ENCODE measurements at regions not wholly inside any gene's neighbourhood (a gene's known extent, or its start where the extent isn't known, plus 50 kb on each side); places are given as distances from the start of the nearest gene placed in this dataset.

DNA sequence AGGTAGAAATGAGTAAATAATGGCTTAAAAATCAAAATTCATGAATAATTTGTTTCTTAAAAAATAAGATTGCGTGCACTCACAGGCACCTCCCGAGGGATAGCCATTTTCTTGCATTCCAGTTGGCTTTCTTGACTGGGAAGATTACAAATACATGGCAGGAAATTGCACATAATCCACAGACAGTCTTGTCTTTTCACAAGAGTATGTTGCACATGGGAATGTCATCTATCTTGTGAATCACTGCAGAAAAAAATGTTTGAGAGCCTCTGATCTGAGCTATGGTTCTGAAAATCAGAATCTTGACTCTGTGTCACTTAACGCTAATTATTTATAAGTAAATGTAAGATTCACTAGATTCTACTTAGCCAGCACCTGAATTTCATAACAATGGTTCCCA, 74.1 kb upstream of the PRKG1 start:
- peak overlapping the region; percentile 61; the same call in 1 of the 2 replicates for H3K23ac ChIP-seq (ENCODE audit: low read depth, low read length)
- no peak overlapping the region for H2AK9ac ChIP-seq (replicated peaks; ENCODE audit: low read depth, low read length, poor library complexity)
- H3K14ac ChIP-seq (replicated peaks; ENCODE audit: low read depth, low read length), result peak overlapping the region; percentile 59; the same call in 1 of the 2 replicates
- H3K9me3 ChIP-seq (ENCODE audit: control insufficient read depth, insufficient read depth, low read length), result no peaks in the 10 kb centered on the region
- H3K56ac ChIP-seq (ENCODE audit: extremely low read depth, insufficient read depth, low read length), result peak overlapping the region; percentile 52
- H2BK120ac ChIP-seq (ENCODE audit: low read depth, low read length), result peak overlapping the region; percentile 95; the same call in 1 of the 2 replicates
- H4K20me1 ChIP-seq (ENCODE audit: insufficient read depth, low read length), result no peaks in the 10 kb centered on the region
- H2BK15ac ChIP-seq (ENCODE audit: low read depth, low read length), result peak overlapping the region; percentile 57; the same call in 1 of the 3 replicates
- H2BK5ac ChIP-seq (ENCODE audit: low read depth, low read length, poor library complexity, severe bottlenecking), result peak overlapping the region; percentile 96
- BruUV-seq (replicated peaks), result no TSS peak
- dilution Hi-C loops (cut with HindIII; ENCODE audit: low sequenced_read_pairs, unreplicated experiment), result no loop called here
- peaks cover 11% of the 10 kb centered on the region for H3K4me1 ChIP-seq (ENCODE audit: control insufficient read depth, insufficient read depth, low read length)
- peak overlapping the region; percentile 42; the same call in 1 of the 2 replicates for H3K27ac ChIP-seq (ENCODE audit: insufficient read depth, low read length)
- 0 out of 2 replicates have a peak, but pooled peaks cover 3% of the 10 kb centered on the region for H3K9me1 ChIP-seq (ENCODE audit: insufficient read depth, low read length)
- ChIA-PET POLR2A (ENCODE audit: unreplicated experiment) (interaction anchor here (0.7 kb wide), 1 partner anchor 1231 kb away, joined by 4 read pairs; no protein-coding TSS in a partner anchor), CTCF (interaction anchor here (0.5 to 1.0 kb wide), 3 partner anchors 951 to 1488 kb away, joined by 3 read pairs; no protein-coding TSS in a partner anchor)
- WGBS, 2 experiments (ENCODE audit: extremely low coverage in 2 of 2, insufficient read length in 1 of 2), result no CpG with 5 or more reads among the region's 3 CpGs
- no peak overlapping the region for H2AK5ac ChIP-seq (ENCODE audit: low read depth, low read length)
- ATAC-seq (ENCODE audit: low read depth) (peak; percentile 59), DNase-seq (peak; percentile 95)
- no peaks in the 10 kb centered on the region for H3K27me3 ChIP-seq (ENCODE audit: control insufficient read depth, insufficient read depth, low read length)
- peak overlapping the region; percentile 68; the same call in 1 of the 2 replicates for H3K4ac ChIP-seq (ENCODE audit: low read depth, low read length)
- peak overlapping the region; percentile 49; the same call in 1 of the 2 replicates for H4K91ac ChIP-seq (ENCODE audit: insufficient read depth, low read depth, low read length)
- intact Hi-C loops (cut with micrococcal nuclease), result loop anchor here (2.0 to 10.0 kb wide), 3 partner anchors 695 to 1215 kb away; partner anchors contain the start of gene CSTF2T
- H3K4me2 ChIP-seq (ENCODE audit: low read depth, low read length), result peak overlapping the region; percentile 73
- H2AFZ ChIP-seq (replicated peaks; ENCODE audit: low read length, poor library complexity), result no peak overlapping the region
- H3K18ac ChIP-seq (ENCODE audit: low read depth, low read length), result peak overlapping the region; percentile 94
- no peaks in the 10 kb centered on the region for H3K36me3 ChIP-seq (ENCODE audit: control insufficient read depth, insufficient read depth, low read length)
- peak overlapping the region; percentile 29 to 75; a peak in 3 of 4 replicates for H4K8ac ChIP-seq (ENCODE audit: low read depth in 2 of 2, low read length in 2 of 2)
- peaks cover 7 to 42% of the 10 kb centered on the region in 2 experiments; a peak in 3 of 4 replicates for H3K79me1 ChIP-seq (ENCODE audit: low read depth in 1 of 2, low read length in 2 of 2)
- H2BK20ac ChIP-seq (ENCODE audit: low read depth, low read length), result peak overlapping the region; percentile 54; the same call in 1 of the 2 replicates
- in situ Hi-C loops (cut with MboI; ENCODE audit: low sequenced_read_pairs), result no loop called here
- H3K9ac ChIP-seq (ENCODE audit: low read depth, low read length), result no peak overlapping the region; the same call in 1 of the 2 replicates
- H3K4me3 ChIP-seq (ENCODE audit: insufficient read depth, low read depth, low read length), result no peak overlapping the region
- peak; percentile 42 for TF ChIP-seq RCOR1 (IDR thresholded peaks at IDR 0.05; ENCODE audit: insufficient replicate concordance, low read length)
- TF ChIP-seq CHD1 (IDR thresholded peaks at IDR 0.05; ENCODE audit: low read depth, low read length), result peak; percentile 47; the same call in 1 of the 2 replicates
- peak; percentile 72 for TF ChIP-seq FOS (IDR thresholded peaks at IDR 0.05; ENCODE audit: low read depth, low read length)
- TF ChIP-seq CEBPB (IDR thresholded peaks at IDR 0.05; ENCODE audit: low read depth, low read length), result peak; percentile 97
- TF ChIP-seq, protein P1, sequence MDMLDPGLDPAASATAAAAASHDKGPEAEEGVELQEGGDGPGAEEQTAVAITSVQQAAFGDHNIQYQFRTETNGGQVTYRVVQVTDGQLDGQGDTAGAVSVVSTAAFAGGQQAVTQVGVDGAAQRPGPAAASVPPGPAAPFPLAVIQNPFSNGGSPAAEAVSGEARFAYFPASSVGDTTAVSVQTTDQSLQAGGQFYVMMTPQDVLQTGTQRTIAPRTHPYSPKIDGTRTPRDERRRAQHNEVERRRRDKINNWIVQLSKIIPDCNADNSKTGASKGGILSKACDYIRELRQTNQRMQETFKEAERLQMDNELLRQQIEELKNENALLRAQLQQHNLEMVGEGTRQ (IDR thresholded peaks at IDR 0.05; ENCODE audit: low read depth, low read length), result no peak
- peak overlapping the region; percentile 95; the same call in 1 of the 2 replicates for H4K5ac ChIP-seq (ENCODE audit: low read depth, low read length)

Data from IMR-90 (cell line).